NCI-H2081 treated with DMSO at 0.1 percent for 48 hours (cell line): ENCODE measurements at regions not wholly inside any gene's neighbourhood (a gene's known extent, or its start where the extent isn't known, plus 50 kb on each side); places are given as distances from the start of the nearest gene placed in this dataset.

Experiments used
- DNase-seq: peaks from one replicate; lab custom pipeline; 2025; lab: John Stamatoyannopoulos, UW

- DNase-seq, result no peak
These were observed 433.2 kb downstream of the GUCY1A2 start for GRCh38 chr11:106585061-106585460.

DNA sequence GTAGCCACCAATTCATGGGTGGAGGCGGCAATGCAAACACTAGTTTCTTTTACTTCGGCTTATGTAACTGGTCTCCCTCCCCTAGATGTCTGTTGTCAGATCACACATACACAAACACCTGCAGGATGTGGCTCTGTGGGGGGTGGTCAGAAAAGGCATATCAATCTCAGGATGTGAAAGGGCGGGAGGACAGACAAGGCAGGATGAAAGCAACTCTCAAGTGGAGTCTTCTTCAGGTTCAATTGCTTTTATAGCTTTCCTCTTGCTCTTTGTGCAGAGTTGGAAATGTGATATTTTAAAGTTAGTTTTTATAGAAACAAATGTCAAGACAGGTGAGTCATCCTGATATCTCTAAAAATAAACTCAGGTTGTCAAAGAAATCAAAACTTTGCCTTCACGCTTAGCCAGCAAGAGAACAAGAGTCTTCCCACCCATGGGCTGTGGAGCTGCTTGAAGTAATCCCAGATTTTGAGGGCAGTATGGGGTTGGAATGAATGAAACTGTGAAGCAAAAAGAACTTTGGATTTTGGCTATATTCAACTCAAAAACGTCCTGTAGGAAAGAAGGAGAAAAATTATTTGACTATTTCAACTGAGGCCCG lies 423.4 kb downstream of the GUCY1A2 start:
- no peak for DNase-seq

DNA sequence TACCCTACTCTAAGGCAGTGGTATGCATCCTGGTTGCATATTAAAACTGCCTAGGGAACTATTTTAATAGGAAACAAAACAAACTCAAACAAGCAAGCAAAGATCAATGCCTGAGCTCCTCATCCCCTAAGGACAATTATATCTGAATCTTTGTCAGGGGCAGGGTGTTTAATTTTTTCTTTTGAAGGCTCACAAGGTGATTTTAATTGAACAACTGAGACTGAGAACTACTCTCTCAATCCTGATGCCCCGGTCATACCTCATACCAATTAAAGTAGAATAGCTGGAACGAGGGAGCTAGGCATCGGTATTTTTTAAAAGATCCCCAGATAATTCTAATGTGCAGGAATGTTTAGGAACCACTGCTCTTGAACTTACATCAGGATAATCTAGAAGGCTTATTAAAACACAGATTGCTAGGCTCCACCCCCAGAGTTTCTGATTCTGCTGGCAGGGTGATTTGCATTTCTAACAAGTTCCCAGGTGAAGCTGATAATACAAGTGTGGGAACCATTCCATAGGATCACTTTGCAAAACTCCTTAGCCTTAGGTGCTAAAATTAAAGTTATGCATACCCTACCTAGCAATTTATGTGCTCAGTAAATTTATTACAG lies 416.5 kb downstream of the GUCY1A2 start:
- no peak for DNase-seq

DNA sequence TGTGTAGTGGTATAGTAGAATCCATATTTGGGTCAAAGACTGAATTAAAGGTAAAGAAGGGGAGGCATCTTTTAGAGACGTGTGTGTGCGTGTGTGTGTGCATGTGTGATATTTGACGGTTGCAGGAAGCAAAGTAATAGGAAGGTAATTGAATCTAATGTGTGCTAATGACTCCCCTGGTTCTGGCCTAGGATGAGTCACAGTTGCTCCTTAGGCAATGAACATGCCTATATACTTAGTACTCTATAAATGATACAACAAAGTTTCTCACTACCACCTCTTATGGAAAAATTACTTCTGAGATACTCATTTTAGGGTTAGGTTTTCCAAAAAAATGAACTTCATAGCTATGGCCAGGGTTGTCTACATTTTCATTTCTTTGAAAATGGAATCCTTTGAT lies 409.6 kb downstream of the GUCY1A2 start:
- DNase-seq, result no peak

DNA sequence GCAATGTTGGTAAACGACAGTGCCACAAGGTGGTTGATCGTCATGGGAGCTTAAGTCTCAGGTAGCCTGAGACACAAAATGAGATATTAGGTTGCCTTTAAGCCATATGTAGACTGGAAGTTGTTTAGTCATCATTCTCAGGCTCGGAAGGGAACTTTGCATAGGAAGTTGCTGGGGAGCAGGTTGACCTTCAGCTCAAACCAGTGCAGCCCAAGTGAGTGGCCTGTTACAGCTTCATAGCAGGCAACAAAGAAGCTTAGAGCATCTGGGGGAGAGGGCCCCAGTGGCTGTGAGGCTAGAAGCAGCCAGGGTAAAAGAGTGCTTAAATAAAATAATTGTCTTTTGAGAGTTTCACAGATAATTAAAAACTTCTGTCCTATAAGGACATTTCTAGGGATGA lies 404.0 kb downstream of the GUCY1A2 start:
- no peak for DNase-seq

DNA sequence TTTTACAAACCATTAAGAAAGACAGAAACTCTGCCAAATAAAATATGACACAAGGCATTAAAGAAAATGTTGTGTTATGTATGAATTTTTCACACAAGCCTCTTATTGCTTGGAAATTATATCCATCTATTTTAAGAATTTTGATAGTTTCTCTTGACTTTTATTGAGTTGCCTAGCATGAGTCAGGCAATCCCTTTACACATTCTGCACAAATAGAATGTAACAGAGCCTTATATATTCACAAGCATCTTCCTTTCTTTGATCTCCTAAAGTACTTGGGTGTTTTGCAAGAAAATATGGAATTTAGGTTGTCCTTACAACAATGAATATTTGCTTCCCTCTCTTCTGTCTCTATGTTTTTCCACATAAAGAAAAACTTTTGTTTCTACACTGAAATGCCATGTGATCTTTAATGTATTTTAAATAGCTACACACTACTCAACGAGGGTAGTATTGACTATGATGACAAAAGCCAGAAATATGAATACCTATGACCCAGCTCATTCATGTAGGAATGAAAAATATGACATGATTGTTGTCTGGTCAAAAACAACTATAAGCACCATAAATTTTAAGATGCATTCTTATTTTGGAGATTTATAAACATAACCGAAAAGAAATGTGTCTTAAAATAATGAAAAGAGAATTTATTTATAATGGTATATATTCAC lies 398.8 kb downstream of the GUCY1A2 start:
- no peak for DNase-seq

DNA sequence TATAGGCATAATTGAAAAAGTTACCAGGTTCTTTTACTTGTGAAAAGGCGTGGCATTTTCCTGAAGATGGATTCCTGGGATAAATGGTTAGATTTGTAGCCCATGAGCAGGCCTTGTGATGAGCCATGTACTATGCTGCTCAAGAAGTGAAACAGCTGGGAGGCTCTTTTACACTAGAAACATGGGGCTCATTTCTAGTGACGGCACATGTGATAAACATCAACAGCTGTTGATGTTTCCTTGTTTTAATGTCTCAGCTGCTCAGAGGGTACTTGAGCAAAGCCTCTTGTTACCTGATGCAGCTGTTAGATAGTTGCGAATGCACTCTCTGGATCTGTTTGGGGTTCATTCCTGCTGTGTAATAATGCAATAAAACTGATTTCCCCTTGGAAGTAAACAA lies 396.8 kb downstream of the GUCY1A2 start:
- DNase-seq, result no peak
